HepG2 (cell line): ENCODE measurements at regions not wholly inside any gene's neighbourhood (a gene's known extent, or its start where the extent isn't known, plus 50 kb on each side); places are given as distances from the start of the nearest gene placed in this dataset.
A peak's percentile ranks its signal among the peaks of the same experiment; 100 is the strongest.

ENCODE experiments used
- ATAC-seq: fragments of 200-7000 bp; cut with Tn5 transposase; 3 replicates; pipeline ENCODE4 v1.9.1; 2020; ENCODE audit warnings: mild to moderate bottlenecking, moderate library complexity
- BruUV-seq: library from RNA; stranded (reverse); fragments of 400-500 nt; replicated peaks from 2 replicates; lab custom pipeline; 2021; lab: Mats Ljungman, UMichigan
- CTCF ChIA-PET: fragments of 300-600 bp; formaldehyde crosslinking; extraction: SDS; loops from one replicate; lab custom pipeline; 2021; ENCODE audit warnings: low total read pairs, inconsistent platforms, low intra/inter-chr PET ratio; lab: Yijun Ruan, JAX
- POLR2A ChIA-PET: fragments of 350-600 bp; sonication (Branson Sonifier 250); formaldehyde crosslinking; loops from one replicate; lab custom pipeline; 2020; ENCODE audit warnings: antibody characterized with exemption, inconsistent platforms; lab: Yijun Ruan, JAX
- DNase-seq: peaks from one replicate; pipeline ENCODE4 v3.0.0-alpha.2; 2015; ENCODE audit warnings: low spot score
- FAIRE-seq: peaks from 3 replicates; lab custom pipeline; 2011; peaks lifted over from hg19 to GRCh38; lab: Jason Lieb, UNC
- H2AFZ ChIP-seq: one replicate; pipeline ENCODE4 v1.6.1; 2011; ENCODE audit warnings: low read length, inconsistent platforms
- H3K27ac ChIP-seq: fragments of 300-600 bp; 3 replicates; pipeline ENCODE4 v1.8.0; 2011; ENCODE audit warnings: mixed run types, mild to moderate bottlenecking, mixed read lengths, low read length, inconsistent platforms; ENCODE audit not compliant: insufficient read depth; ENCODE audit errors: extremely low read length
- H3K27me3 ChIP-seq, 2 experiments: fragments of 200-600 bp in 1 of 2; 2 replicates in 1 of 2; 3 replicates in 1 of 2; pipeline versions ENCODE4 v1.6.0 to v1.8.0; 2011; ENCODE audit warnings: low read length in 2 of 2, mild to moderate bottlenecking in 2 of 2, moderate library complexity in 2 of 2, inconsistent platforms in 1 of 2; ENCODE audit not compliant: insufficient read depth in 2 of 2, control insufficient read depth in 1 of 2
- H3K36me3 ChIP-seq, 2 experiments: fragments of 200-600 bp in 1 of 2; replicated peaks in 1 of 2; 2 replicates in 1 of 2; 3 replicates in 1 of 2; pipeline versions ENCODE4 v1.5.1 to v1.8.0; 2011; ENCODE audit warnings: low read length in 2 of 2, inconsistent platforms in 1 of 2; ENCODE audit not compliant: insufficient read depth in 2 of 2, control insufficient read depth in 1 of 2
- H3K4me1 ChIP-seq: 2 replicates; pipeline ENCODE4 v1.5.1; 2012; ENCODE audit warnings: low read length, inconsistent platforms; ENCODE audit not compliant: insufficient read depth
- H3K4me2 ChIP-seq: 2 replicates; pipeline ENCODE4 v1.6.0; 2011; ENCODE audit warnings: low read depth, low read length, inconsistent platforms
- H3K4me3 ChIP-seq, 3 experiments: fragments of 200-600 bp in 1 of 3; sonication (generic), shearing (Covaris generic) in 1 of 3; replicated peaks in 1 of 3; 2 replicates each; pipeline ENCODE4 v1.5.1; 2011 to 2016; ENCODE audit warnings: low read length in 3 of 3, inconsistent platforms in 2 of 3, low read depth in 2 of 3, mild to moderate bottlenecking in 2 of 3, control low read depth in 1 of 3, mixed read lengths in 1 of 3; ENCODE audit not compliant: insufficient read depth in 1 of 3
- H3K79me2 ChIP-seq: one replicate; pipeline ENCODE4 v1.6.1; 2011; ENCODE audit warnings: low read length, inconsistent platforms; ENCODE audit not compliant: insufficient read depth
- H3K9ac ChIP-seq: 2 replicates; pipeline ENCODE4 v1.6.0; 2011; ENCODE audit warnings: mild to moderate bottlenecking, low read depth, low read length, inconsistent platforms; ENCODE audit not compliant: insufficient read depth
- H3K9me3 ChIP-seq: 2 replicates; pipeline ENCODE4 v1.5.1; 2012; ENCODE audit warnings: mild to moderate bottlenecking, low read length
- H4K20me1 ChIP-seq: 2 replicates; pipeline ENCODE4 v1.6.0; 2011; ENCODE audit warnings: inconsistent platforms, mild to moderate bottlenecking, low read length, moderate library complexity; ENCODE audit not compliant: insufficient read depth
- BRD4 ChIP-seq: sonication (generic); formaldehyde crosslinking; IDR thresholded peaks from 2 replicates; pipeline ENCODE4 v1.4.0; 2020; ENCODE audit warnings: missing genetic modification reagents
- CCAR2 ChIP-seq: fragments of 200-400 bp; formaldehyde crosslinking; optimal IDR thresholded peaks from 2 replicates; pipeline ENCODE3; 2018; ENCODE audit warnings: low read depth, mild to moderate bottlenecking, low read length, moderate library complexity
- GATAD2A ChIP-seq: IDR thresholded peaks from 2 replicates; pipeline ENCODE4 v1.6.1; 2016
- KAT2B ChIP-seq: fragments of 150-350 bp; IDR thresholded peaks from 2 replicates; pipeline ENCODE4 v1.6.1; 2014; ENCODE audit warnings: low read depth, low read length, borderline replicate concordance
- MAFF ChIP-seq: IDR thresholded peaks from 2 replicates; pipeline ENCODE4 v1.6.1; 2011; ENCODE audit warnings: low read depth, low read length, improper control_type of control experiment
- MAFK ChIP-seq, 2 experiments: IDR thresholded peaks in 1 of 2; conservative IDR thresholded peaks in 1 of 2; 2 replicates each; pipeline ENCODE4 v1.6.1; 2011; ENCODE audit warnings: improper control_type of control experiment in 2 of 2, low read length in 2 of 2
- PRMT3 ChIP-seq: sonication (generic); formaldehyde crosslinking; IDR thresholded peaks from 2 replicates; pipeline ENCODE4 v1.8.1; 2022; ENCODE audit warnings: low read depth, mild to moderate bottlenecking, moderate library complexity, missing genetic modification reagents, borderline replicate concordance
- SYNCRIP ChIP-seq: fragments of 200-400 bp; formaldehyde crosslinking; IDR thresholded peaks from 2 replicates; pipeline ENCODE4 v1.6.1; 2018; ENCODE audit warnings: mild to moderate bottlenecking, low read depth, low read length; ENCODE audit not compliant: insufficient read depth
- THAP11 ChIP-seq: IDR thresholded peaks from 2 replicates; pipeline ENCODE4 v1.6.1; 2016; ENCODE audit warnings: missing biosample characterization, missing genetic modification reagents
- ZFYVE20 ChIP-seq: sonication (generic); formaldehyde crosslinking; IDR thresholded peaks from 2 replicates; pipeline ENCODE4 v1.8.0; 2023; ENCODE audit warnings: low read depth, mild to moderate bottlenecking, moderate library complexity, missing genetic modification reagents, borderline replicate concordance
- ZNF207 ChIP-seq: fragments of 450-650 bp; IDR thresholded peaks from 2 replicates; pipeline ENCODE4 v1.6.1; 2016; ENCODE audit warnings: antibody characterized with exemption, borderline replicate concordance
- ZNF558 ChIP-seq: sonication (generic); formaldehyde crosslinking; IDR thresholded peaks from 2 replicates; pipeline ENCODE4 v1.9.0; 2022; ENCODE audit warnings: mild to moderate bottlenecking, missing genetic modification reagents, borderline replicate concordance
- ZNF563 ChIP-seq: sonication (generic); formaldehyde crosslinking; IDR thresholded peaks from 2 replicates; pipeline ENCODE4 v1.8.0; 2022; ENCODE audit warnings: mild to moderate bottlenecking, moderate library complexity, missing genetic modification reagents
- WGBS: methylation state at CpG from one replicate; pipeline ENCODE4 v1.1.6; 2017; ENCODE audit warnings: low lambda C conversion rate; 5-methylcytosine and 5-hydroxymethylcytosine counted together
- in situ Hi-C: cut with HindIII; loops from 2 replicates; pipeline ENCODE4 v1.10.0; 2017; ENCODE audit warnings: low pct_unique_long_range_greater_than_20kb; ENCODE audit not compliant: extremely low pct_ligation_motif_present
- intact Hi-C: fragments of 100-400 bp; cut with micrococcal nuclease; formaldehyde crosslinking; loops from one replicate; pipeline ENCODE4 v1.10.0; 2022; ENCODE audit not compliant: unreplicated experiment
- TF ChIP-seq, protein P1 (sequence below): sonication (generic); formaldehyde crosslinking; IDR thresholded peaks from 2 replicates; pipeline ENCODE4 v1.4.0; 2020; ENCODE audit warnings: missing genetic modification reagents
- TF ChIP-seq, protein P2 (sequence below): sonication (generic); formaldehyde crosslinking; IDR thresholded peaks from 2 replicates; pipeline ENCODE4 v1.5.1; 2020; ENCODE audit warnings: missing genetic modification reagents, mild to moderate bottlenecking, borderline replicate concordance

DNA sequence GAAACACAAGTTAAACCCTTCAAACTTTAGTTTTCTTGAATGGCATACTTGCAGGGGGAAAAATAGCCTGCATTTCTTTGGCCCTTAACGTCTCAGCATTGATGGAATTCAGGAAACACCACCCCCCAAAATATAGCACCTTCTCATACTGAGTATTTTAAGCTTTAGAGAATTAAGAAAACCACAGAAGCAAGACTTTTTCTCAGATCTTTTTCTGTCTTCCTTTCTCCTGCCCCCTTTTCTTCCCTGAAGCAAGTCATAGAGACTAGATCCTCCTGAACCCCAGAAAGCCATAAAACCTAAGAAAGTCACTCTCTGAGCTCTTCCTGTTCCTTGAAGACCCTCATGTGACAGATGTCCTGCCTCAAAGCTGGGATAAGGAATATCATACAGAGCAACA lies 1069.9 kb downstream of the EFNA5 start:
- BruUV-seq, result no TSS peak
- H3K36me3 ChIP-seq, result no peaks in the 10 kb centered on the region
- POLR2A ChIA-PET, result no interaction called here
- CTCF ChIA-PET, result no interaction called here
- FAIRE-seq (no peak), DNase-seq (no peak), ATAC-seq (no peak)
- H3K9me3 ChIP-seq, result no peaks in the 10 kb centered on the region
- H3K4me3 ChIP-seq, result no peak overlapping the region
- in situ Hi-C loops (no loop called here), intact Hi-C loops (no loop called here)
- TF ChIP-seq BRD4 (CRISPR knock-in tag), result no peak
- TF ChIP-seq KAT2B, result no peak
- TF ChIP-seq CCAR2, result no peak
- TF ChIP-seq ZNF558 (CRISPR knock-in tag), result no peak
- no peak for TF ChIP-seq GATAD2A
- no peak for TF ChIP-seq ZNF207
- TF ChIP-seq PRMT3 (CRISPR knock-in tag), result no peak
- H3K9ac ChIP-seq, result no peak overlapping the region
- H3K27ac ChIP-seq, result no peak overlapping the region
- H2AFZ ChIP-seq, result no peak overlapping the region
- H3K79me2 ChIP-seq, result no peaks in the 10 kb centered on the region
- H3K27me3 ChIP-seq, result no peaks in the 10 kb centered on the region; a peak in 1 of 5 replicates
- 0% methylated on average over 1 of the region's 1 CpG for WGBS
- H4K20me1 ChIP-seq, result no peaks in the 10 kb centered on the region
- H3K4me1 ChIP-seq, result no peaks in the 10 kb centered on the region
- no peak overlapping the region for H3K4me2 ChIP-seq

DNA sequence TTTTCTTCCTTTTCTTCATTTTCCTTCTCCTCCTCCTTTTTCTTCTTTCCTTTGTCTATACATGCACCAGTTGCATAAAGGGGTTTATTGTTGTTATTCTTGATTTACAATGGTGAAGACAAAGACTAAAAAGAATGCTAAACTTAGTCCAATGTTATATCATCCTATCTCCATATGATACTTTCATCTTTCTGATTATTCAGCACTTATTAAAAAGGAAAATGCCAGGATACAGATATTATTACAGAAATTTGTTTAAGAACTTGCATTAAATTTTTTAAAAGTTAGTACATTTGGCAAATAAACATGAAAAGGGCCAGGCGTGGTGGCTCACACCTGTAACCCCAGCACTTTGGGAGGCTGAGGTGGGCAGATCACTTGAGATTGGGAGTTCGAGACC lies 1074.9 kb downstream of the EFNA5 start:
- no TSS peak for BruUV-seq
- intact Hi-C loops, result no loop called here
- FAIRE-seq, result no peak
- 0% methylated on average over 2 of the region's 2 CpGs for WGBS
- no peaks in the 10 kb centered on the region for H4K20me1 ChIP-seq
- no peak overlapping the region for H3K9ac ChIP-seq
- no peak overlapping the region for H3K4me3 ChIP-seq
- no peaks in the 10 kb centered on the region for H3K4me1 ChIP-seq
- ChIA-PET POLR2A (no interaction called here), CTCF (no interaction called here)
- no peak overlapping the region for H2AFZ ChIP-seq
- no peaks in the 10 kb centered on the region for H3K36me3 ChIP-seq
- H3K9me3 ChIP-seq, result no peaks in the 10 kb centered on the region
- H3K27me3 ChIP-seq, result no peaks in the 10 kb centered on the region; a peak in 1 of 5 replicates
- DNase-seq, result no peak
- no peaks in the 10 kb centered on the region for H3K79me2 ChIP-seq
- no peak overlapping the region for H3K27ac ChIP-seq
- no peak for ATAC-seq
- TF ChIP-seq ZFYVE20 (CRISPR knock-in tag) (no peak), SYNCRIP (no peak), MAFK (conservative IDR thresholded peaks at IDR 0.05 in 1 of 2, IDR thresholded peaks at IDR 0.05 in 1 of 2; ENCODE audit: low read length in 2 of 2) (peak; percentile 29 to 59; a peak in 3 of 4 replicates), MAFF (peak; percentile 45; the same call in 1 of the 2 replicates), THAP11 (no peak), ZNF563 (CRISPR knock-in tag) (no peak)
- TF ChIP-seq, protein P1, sequence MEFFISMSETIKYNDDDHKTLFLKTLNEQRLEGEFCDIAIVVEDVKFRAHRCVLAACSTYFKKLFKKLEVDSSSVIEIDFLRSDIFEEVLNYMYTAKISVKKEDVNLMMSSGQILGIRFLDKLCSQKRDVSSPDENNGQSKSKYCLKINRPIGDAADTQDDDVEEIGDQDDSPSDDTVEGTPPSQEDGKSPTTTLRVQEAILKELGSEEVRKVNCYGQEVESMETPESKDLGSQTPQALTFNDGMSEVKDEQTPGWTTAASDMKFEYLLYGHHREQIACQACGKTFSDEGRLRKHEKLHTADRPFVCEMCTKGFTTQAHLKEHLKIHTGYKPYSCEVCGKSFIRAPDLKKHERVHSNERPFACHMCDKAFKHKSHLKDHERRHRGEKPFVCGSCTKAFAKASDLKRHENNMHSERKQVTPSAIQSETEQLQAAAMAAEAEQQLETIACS, result no peak
- TF ChIP-seq, protein P2, sequence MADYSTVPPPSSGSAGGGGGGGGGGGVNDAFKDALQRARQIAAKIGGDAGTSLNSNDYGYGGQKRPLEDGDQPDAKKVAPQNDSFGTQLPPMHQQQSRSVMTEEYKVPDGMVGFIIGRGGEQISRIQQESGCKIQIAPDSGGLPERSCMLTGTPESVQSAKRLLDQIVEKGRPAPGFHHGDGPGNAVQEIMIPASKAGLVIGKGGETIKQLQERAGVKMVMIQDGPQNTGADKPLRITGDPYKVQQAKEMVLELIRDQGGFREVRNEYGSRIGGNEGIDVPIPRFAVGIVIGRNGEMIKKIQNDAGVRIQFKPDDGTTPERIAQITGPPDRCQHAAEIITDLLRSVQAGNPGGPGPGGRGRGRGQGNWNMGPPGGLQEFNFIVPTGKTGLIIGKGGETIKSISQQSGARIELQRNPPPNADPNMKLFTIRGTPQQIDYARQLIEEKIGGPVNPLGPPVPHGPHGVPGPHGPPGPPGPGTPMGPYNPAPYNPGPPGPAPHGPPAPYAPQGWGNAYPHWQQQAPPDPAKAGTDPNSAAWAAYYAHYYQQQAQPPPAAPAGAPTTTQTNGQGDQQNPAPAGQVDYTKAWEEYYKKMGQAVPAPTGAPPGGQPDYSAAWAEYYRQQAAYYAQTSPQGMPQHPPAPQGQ (CRISPR knock-in tag), result no peak
- in situ Hi-C loops, result no loop called here
- H3K4me2 ChIP-seq, result no peak overlapping the region
